Lung (tissue), 11 donors: ENCODE measurements at regions not wholly inside any gene's neighbourhood (a gene's known extent, or its start where the extent isn't known, plus 50 kb on each side); places are given as distances from the start of the nearest gene placed in this dataset.

ENCODE experiments used
- ATAC-seq: fragments of 200-7000 bp; cut with Tn5 transposase; one replicate; pipeline ENCODE4 v1.9.1; 2020; ENCODE audit warnings: moderate number of reproducible peaks; ENCODE audit not compliant: insufficient read depth, low FRiP score
- DNase-seq, 3 donors: peaks; one replicate each; pipeline ENCODE4 v3.0.0-alpha.2; 2013 to 2017
- H3K27ac ChIP-seq, 2 donors: one replicate each; pipeline ENCODE4 v1.5.1; 2013; ENCODE audit warnings: mild to moderate bottlenecking in 2 of 2, moderate library complexity in 2 of 2, control low read depth in 1 of 2, inconsistent platforms in 1 of 2, low read depth in 1 of 2, low read length in 1 of 2
- H3K27me3 ChIP-seq, 3 donors: one replicate each; pipeline ENCODE4 v1.5.1; 2013; ENCODE audit warnings: low read length in 2 of 3; ENCODE audit not compliant: control insufficient read depth in 3 of 3, insufficient read depth in 3 of 3
- H3K36me3 ChIP-seq, 4 donors: one replicate each; pipeline ENCODE4 v1.5.1; 2013; ENCODE audit warnings: low read length in 4 of 4, mild to moderate bottlenecking in 1 of 4, moderate library complexity in 1 of 4; ENCODE audit not compliant: control insufficient read depth in 4 of 4, insufficient read depth in 4 of 4
- H3K4me1 ChIP-seq, 5 donors: one replicate each; pipeline ENCODE4 v1.5.1; 2013; ENCODE audit warnings: low read length in 5 of 5, mild to moderate bottlenecking in 2 of 5, moderate library complexity in 1 of 5; ENCODE audit not compliant: control insufficient read depth in 5 of 5, insufficient read depth in 5 of 5
- H3K4me3 ChIP-seq: one replicate; pipeline ENCODE4 v1.5.1; 2013; ENCODE audit warnings: mild to moderate bottlenecking, control low read depth, moderate library complexity
- H3K9ac ChIP-seq, 2 donors: one replicate each; pipeline ENCODE4 v1.5.1; 2013; ENCODE audit warnings: low read length in 2 of 2, control low read depth in 1 of 2; ENCODE audit not compliant: insufficient read depth in 1 of 2
- H3K9me3 ChIP-seq, 4 donors: one replicate each; pipeline ENCODE4 v1.5.1; 2013; ENCODE audit warnings: low read length in 3 of 4, mild to moderate bottlenecking in 1 of 4, moderate library complexity in 1 of 4; ENCODE audit not compliant: control insufficient read depth in 4 of 4, insufficient read depth in 3 of 4
- WGBS, 2 donors: extraction: QIAGEN DNeasy Blood & Tissue Kit; methylation state at CpG; one replicate each; pipeline ENCODE4 v1.1.7; 2013; 5-methylcytosine and 5-hydroxymethylcytosine counted together
- TF ChIP-seq, protein P1 (sequence below): IDR thresholded peaks from 2 replicates; pipeline ENCODE4 v1.5.1; 2012; ENCODE audit warnings: mild to moderate bottlenecking; ENCODE audit errors: control extremely low read depth, extremely low read depth
- donor health status: control.
- donor health status: control.
- donor health status: Bipolar disorder and iron deficiency.
- donor health status: healthy.
- donor health status: DM: yes; HTN: yes; CAD: no.

DNA sequence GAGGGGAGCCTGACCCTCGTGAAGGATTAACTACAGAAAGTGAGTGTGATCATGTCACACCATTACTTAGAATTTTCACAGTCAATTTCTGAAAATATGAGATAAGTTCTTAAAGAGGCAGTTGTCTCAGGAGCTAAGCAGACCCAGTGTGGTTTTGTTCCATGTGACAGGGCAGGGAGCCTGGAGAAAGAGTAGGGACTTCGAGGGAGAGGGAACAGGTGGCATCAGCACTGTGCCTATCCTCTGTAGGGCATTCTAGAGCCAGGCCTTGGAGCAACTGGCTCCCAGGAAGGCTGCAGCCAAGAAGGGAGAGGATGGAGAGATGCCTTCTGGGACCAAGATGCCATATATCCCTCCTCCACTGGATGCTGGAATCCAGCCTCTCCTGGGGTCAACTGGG lies 183.0 kb downstream of the TSHZ3 start:
- 49 to 81% methylated on average over 2 of the region's 2 CpGs for WGBS, 2 donors
- no peaks in the 10 kb centered on the region for H3K36me3 ChIP-seq
- peaks cover 0 to 6% (median 0%) of the 10 kb centered on the region in 3 donors for H3K27me3 ChIP-seq
- no peaks in the 10 kb centered on the region for H3K9me3 ChIP-seq
- TF ChIP-seq, protein P1, sequence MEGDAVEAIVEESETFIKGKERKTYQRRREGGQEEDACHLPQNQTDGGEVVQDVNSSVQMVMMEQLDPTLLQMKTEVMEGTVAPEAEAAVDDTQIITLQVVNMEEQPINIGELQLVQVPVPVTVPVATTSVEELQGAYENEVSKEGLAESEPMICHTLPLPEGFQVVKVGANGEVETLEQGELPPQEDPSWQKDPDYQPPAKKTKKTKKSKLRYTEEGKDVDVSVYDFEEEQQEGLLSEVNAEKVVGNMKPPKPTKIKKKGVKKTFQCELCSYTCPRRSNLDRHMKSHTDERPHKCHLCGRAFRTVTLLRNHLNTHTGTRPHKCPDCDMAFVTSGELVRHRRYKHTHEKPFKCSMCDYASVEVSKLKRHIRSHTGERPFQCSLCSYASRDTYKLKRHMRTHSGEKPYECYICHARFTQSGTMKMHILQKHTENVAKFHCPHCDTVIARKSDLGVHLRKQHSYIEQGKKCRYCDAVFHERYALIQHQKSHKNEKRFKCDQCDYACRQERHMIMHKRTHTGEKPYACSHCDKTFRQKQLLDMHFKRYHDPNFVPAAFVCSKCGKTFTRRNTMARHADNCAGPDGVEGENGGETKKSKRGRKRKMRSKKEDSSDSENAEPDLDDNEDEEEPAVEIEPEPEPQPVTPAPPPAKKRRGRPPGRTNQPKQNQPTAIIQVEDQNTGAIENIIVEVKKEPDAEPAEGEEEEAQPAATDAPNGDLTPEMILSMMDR = no peak
- no peak overlapping the region for H3K4me3 ChIP-seq
- DNase-seq (no peak), ATAC-seq (no peak)
- H3K27ac ChIP-seq = no peak overlapping the region
- H3K9ac ChIP-seq = no peak overlapping the region
- H3K4me1 ChIP-seq = peaks cover 0 to 10% (median 0%) of the 10 kb centered on the region in 5 donors

DNA sequence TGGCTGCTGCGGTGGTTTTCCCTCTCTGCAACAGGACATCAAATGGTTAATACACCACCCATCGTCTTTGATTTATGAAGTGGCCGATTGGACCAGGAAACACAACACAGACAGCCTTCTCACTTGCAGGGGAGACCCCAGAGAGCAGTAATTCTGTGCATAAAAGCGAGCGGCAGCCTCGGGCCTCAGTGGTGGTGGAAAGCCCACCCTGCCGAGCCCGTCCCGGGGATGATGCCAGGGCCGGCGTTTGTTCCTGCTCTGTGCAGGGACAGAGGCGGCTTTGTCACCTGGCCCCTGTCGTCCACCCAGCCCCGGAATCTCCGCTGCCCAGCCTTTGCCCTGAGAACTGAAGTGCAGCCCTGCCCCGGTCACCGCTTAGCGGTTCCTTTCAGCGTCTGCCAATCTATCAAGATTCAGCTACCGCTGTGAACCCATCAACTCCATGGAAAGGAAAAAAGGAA lies 184.4 kb downstream of the TSHZ3 start:
- Histone ChIP-seq H3K27ac (no peak overlapping the region), H3K36me3 (no peaks in the 10 kb centered on the region), H3K9ac (no peak overlapping the region), H3K9me3 (peaks cover 0 to 3% (median 0%) of the 10 kb centered on the region in 4 donors), H3K4me1 (peaks cover 0 to 10% (median 0%) of the 10 kb centered on the region in 5 donors), H3K4me3 (no peak overlapping the region), H3K27me3 (peaks cover 0 to 9% (median 0%) of the 10 kb centered on the region in 3 donors)
- peak; percentile 16 to 49 (median 47) for DNase-seq
- TF ChIP-seq, protein P1 = no peak
- 9 to 14% methylated on average over 20 of the region's 20 CpGs for WGBS, 2 donors
- ATAC-seq = no peak

DNA sequence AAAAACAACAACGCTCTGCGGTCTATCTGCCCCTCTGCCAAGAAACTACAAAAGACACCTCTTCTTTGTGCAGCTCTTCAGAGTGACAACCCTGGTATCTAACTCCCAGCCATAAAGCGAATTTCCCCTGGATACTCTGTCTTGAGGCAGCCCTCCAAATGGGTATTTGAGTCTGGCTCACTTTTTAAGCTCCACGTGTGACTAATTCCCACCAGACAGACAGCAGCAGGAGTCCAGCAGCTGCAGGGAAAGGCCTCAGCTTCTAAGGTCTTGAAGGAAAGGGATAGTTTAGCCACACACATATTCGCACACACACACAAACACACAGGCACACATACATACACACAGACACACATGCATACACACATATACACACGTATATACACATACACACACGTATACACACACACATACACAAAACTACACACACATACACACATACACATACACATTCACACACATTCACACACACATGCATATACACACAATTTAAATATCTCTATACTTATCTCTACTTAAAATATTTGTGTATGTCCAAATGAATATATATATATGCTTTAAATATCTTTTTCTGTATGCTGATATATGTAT lies 188.8 kb downstream of the TSHZ3 start:
- H3K36me3 ChIP-seq = no peaks in the 10 kb centered on the region
- DNase-seq (no peak), ATAC-seq (no peak)
- no peak overlapping the region for H3K27ac ChIP-seq
- 84 to 93% methylated on average over 7 of the region's 7 CpGs for WGBS, 2 donors
- H3K4me1 ChIP-seq = peaks cover 0 to 10% (median 0%) of the 10 kb centered on the region in 5 donors
- H3K9me3 ChIP-seq = peaks cover 0 to 3% (median 0%) of the 10 kb centered on the region in 4 donors
- H3K27me3 ChIP-seq = peaks cover 0 to 2% (median 0%) of the 10 kb centered on the region in 3 donors
- TF ChIP-seq, protein P1 = no peak
- no peak overlapping the region for H3K4me3 ChIP-seq
- H3K9ac ChIP-seq = no peak overlapping the region
